A673 (cell line): ENCODE measurements at regions not wholly inside any gene's neighbourhood (a gene's known extent, or its start where the extent isn't known, plus 50 kb on each side); places are given as distances from the start of the nearest gene placed in this dataset.

Experiments
- BruUV-seq: library from RNA; stranded (reverse); fragments of 400-500 nt; replicated peaks from 2 replicates; lab custom pipeline; 2021; lab: Mats Ljungman, UMichigan
- CTCF ChIA-PET: fragments of 300-600 bp; sonication (Branson Sonifier 250); formaldehyde crosslinking; loops from one replicate; lab custom pipeline; 2022; ENCODE audit warnings: antibody characterized with exemption; lab: Charles Lee
- POLR2A ChIA-PET: fragments of 300-600 bp; sonication (Branson Sonifier 250); formaldehyde crosslinking; loops from one replicate; lab custom pipeline; 2022; ENCODE audit warnings: antibody characterized with exemption; ENCODE audit not compliant: low non-redundant PET; lab: Charles Lee
- DNase-seq: peaks from one replicate; pipeline ENCODE4 v3.0.0-alpha.2; 2015; ENCODE audit warnings: low spot score
- H3K27ac ChIP-seq: fragments of 200-600 bp; sonication (generic); 2 replicates; pipeline ENCODE4 v1.5.1; 2016; ENCODE audit warnings: mixed run types, low read depth, mild to moderate bottlenecking, mixed read lengths, antibody characterized with exemption, low read length; ENCODE audit not compliant: poor library complexity, severe bottlenecking
- H3K27me3 ChIP-seq: fragments of 200-600 bp; sonication (generic); replicated peaks from 2 replicates; pipeline ENCODE4 v1.6.1; 2017; ENCODE audit warnings: mixed run types, low read depth, mild to moderate bottlenecking, mixed read lengths, antibody characterized with exemption, low read length; ENCODE audit not compliant: insufficient read depth, poor library complexity
- H3K36me3 ChIP-seq: fragments of 200-600 bp; sonication (generic); 2 replicates; pipeline ENCODE4 v1.6.1; 2016; ENCODE audit warnings: mixed run types, mild to moderate bottlenecking, mixed read lengths, antibody characterized with exemption, low read length; ENCODE audit not compliant: insufficient read depth, poor library complexity, severe bottlenecking
- H3K4me1 ChIP-seq: fragments of 200-600 bp; sonication (generic); 2 replicates; pipeline ENCODE4 v1.6.1; 2017; ENCODE audit warnings: mixed run types, mild to moderate bottlenecking, mixed read lengths, antibody characterized with exemption, low read length; ENCODE audit not compliant: insufficient read depth, poor library complexity, severe bottlenecking
- H3K4me3 ChIP-seq: fragments of 200-600 bp; sonication (generic); 2 replicates; pipeline ENCODE4 v1.5.1; 2016; ENCODE audit warnings: low read depth, mixed run types, mild to moderate bottlenecking, mixed read lengths, low read length; ENCODE audit not compliant: poor library complexity, severe bottlenecking
- H3K9me3 ChIP-seq: fragments of 200-600 bp; sonication (generic); 2 replicates; pipeline ENCODE4 v1.6.1; 2016; ENCODE audit warnings: mixed run types, low read depth, mild to moderate bottlenecking, mixed read lengths, antibody characterized with exemption, low read length; ENCODE audit not compliant: poor library complexity, severe bottlenecking
- EZH2 ChIP-seq: fragments of 200-600 bp; sonication (generic); IDR thresholded peaks from 2 replicates; pipeline ENCODE4 v1.6.1; 2017; ENCODE audit warnings: borderline replicate concordance, low read depth, mild to moderate bottlenecking, mixed read lengths, antibody characterized with exemption, low read length; ENCODE audit not compliant: poor library complexity, severe bottlenecking
- intact Hi-C: fragments of 100-400 bp; cut with micrococcal nuclease; formaldehyde crosslinking; loops from one replicate; pipeline ENCODE4 v1.10.0; 2022; ENCODE audit not compliant: unreplicated experiment
- TF ChIP-seq, protein P1 (sequence below): fragments of 300-800, 200-600 bp; sonication (generic); conservative IDR thresholded peaks from 2 replicates; pipeline ENCODE4 v1.5.1; 2017; ENCODE audit warnings: low read depth, mild to moderate bottlenecking, antibody characterized with exemption, low read length, moderate library complexity, mixed read lengths

DNA sequence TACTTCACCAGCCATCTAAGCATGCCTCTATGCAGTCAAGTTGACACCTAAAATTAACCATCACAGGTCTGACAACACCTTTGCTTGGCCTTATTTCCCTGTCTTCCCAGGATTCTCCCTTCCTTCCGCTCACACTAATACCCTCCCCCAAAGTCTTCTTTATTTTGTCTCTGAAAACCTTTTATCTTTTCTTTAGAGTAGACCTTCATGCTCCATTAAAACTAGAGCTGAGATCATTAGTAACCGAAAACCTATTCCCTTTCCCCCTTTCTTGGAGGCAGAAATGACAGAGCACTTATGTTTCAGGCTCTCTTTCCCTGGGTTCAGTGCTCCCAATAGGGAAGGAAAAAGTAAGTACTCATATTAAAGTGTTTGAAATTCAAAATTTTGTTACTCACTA, 423.8 kb downstream of the YTHDC2 start:
- Histone ChIP-seq H3K4me3 (no peak overlapping the region), H3K27ac (no peak overlapping the region), H3K4me1 (no peaks in the 10 kb centered on the region), H3K36me3 (no peaks in the 10 kb centered on the region), H3K27me3 (no peaks in the 10 kb centered on the region), H3K9me3 (no peaks in the 10 kb centered on the region)
- CTCF ChIA-PET = no interaction called here
- BruUV-seq = no TSS peak
- POLR2A ChIA-PET = no interaction called here
- DNase-seq = no peak
- TF ChIP-seq EZH2 = no peak
- TF ChIP-seq, protein P1, sequence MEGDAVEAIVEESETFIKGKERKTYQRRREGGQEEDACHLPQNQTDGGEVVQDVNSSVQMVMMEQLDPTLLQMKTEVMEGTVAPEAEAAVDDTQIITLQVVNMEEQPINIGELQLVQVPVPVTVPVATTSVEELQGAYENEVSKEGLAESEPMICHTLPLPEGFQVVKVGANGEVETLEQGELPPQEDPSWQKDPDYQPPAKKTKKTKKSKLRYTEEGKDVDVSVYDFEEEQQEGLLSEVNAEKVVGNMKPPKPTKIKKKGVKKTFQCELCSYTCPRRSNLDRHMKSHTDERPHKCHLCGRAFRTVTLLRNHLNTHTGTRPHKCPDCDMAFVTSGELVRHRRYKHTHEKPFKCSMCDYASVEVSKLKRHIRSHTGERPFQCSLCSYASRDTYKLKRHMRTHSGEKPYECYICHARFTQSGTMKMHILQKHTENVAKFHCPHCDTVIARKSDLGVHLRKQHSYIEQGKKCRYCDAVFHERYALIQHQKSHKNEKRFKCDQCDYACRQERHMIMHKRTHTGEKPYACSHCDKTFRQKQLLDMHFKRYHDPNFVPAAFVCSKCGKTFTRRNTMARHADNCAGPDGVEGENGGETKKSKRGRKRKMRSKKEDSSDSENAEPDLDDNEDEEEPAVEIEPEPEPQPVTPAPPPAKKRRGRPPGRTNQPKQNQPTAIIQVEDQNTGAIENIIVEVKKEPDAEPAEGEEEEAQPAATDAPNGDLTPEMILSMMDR = no peak
- intact Hi-C loops = no loop called here

DNA sequence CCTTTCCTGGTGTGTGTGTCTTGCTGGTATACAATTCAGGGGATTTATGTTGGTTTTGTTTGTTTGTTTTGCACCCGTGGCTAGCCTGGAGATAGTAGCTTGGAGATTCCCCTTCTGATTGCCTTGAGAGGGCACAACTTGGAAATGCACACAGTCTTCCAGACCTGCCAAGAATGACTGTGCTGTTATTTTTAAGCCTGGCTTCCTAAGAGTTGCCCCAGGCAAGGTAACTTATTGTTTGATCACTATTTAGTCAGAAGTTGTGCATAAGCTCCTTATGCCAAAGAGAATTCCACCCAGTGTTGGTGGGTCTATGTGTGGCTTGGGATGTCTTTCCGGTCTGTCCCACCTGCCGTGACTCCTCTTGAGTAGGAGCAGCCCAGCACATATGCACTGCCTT, 421.9 kb upstream of the KCNN2 start:
- Histone ChIP-seq H3K27me3 (no peaks in the 10 kb centered on the region), H3K4me3 (no peak overlapping the region), H3K9me3 (no peaks in the 10 kb centered on the region), H3K4me1 (no peaks in the 10 kb centered on the region), H3K27ac (no peak overlapping the region), H3K36me3 (no peaks in the 10 kb centered on the region)
- POLR2A ChIA-PET = no interaction called here
- CTCF ChIA-PET = no interaction called here
- no TSS peak for BruUV-seq
- DNase-seq = no peak
- intact Hi-C loops = no loop called here
- no peak for TF ChIP-seq EZH2
- TF ChIP-seq, protein P1 = no peak

DNA sequence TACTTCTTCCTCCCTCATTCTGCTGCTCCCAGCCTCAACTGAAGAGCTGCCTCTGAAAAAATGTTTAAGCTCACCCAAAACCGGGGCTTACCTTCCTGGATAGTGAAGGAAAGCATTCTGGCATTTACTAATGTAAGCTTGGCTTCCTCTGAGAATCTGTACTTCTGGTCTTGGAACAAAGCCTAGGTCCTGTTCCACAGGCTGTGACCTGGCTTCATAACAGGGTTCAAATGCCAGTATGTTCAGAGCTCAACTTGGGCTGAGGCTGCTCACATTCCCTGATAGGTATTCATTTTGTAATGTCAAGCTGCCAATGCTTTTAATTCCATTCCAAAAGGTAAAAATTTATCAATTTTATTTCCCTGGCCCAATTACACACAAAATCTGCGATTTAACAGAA, 411.7 kb upstream of the KCNN2 start:
- H3K9me3 ChIP-seq = no peaks in the 10 kb centered on the region
- POLR2A ChIA-PET = interaction anchor here (0.6 kb wide), 1 partner anchor 334 kb away, joined by 3 read pairs; no protein-coding TSS in a partner anchor
- no peaks in the 10 kb centered on the region for H3K4me1 ChIP-seq
- no peak overlapping the region for H3K27ac ChIP-seq
- H3K36me3 ChIP-seq = no peaks in the 10 kb centered on the region
- no peak overlapping the region for H3K4me3 ChIP-seq
- no peaks in the 10 kb centered on the region for H3K27me3 ChIP-seq
- BruUV-seq = no TSS peak
- CTCF ChIA-PET = no interaction called here
- DNase-seq = no peak
- TF ChIP-seq EZH2 = no peak
- TF ChIP-seq, protein P1 = no peak
- intact Hi-C loops = no loop called here
